GM12892 (cell line): ENCODE measurements at regions not wholly inside any gene's neighbourhood (a gene's known extent, or its start where the extent isn't known, plus 50 kb on each side); places are given as distances from the start of the nearest gene placed in this dataset.
"Not testable (repeated sequence)": the region's sequence is repeated elsewhere in the genome, so short reads cannot be mapped to it uniquely, and the experiment has no call there.

Experiments used
- POLR2A ChIP-seq: IDR thresholded peaks from 2 replicates; pipeline ENCODE4 v1.6.1; 2011; ENCODE audit warnings: low read depth, low read length, control low read depth
- POLR2AphosphoS5 ChIP-seq: IDR thresholded peaks from 2 replicates; pipeline ENCODE4 v1.6.1; 2011; ENCODE audit warnings: low read depth, low read length, control low read depth
- TAF1 ChIP-seq: IDR thresholded peaks from 2 replicates; pipeline ENCODE4 v1.6.1; 2011; ENCODE audit warnings: low read depth, mild to moderate bottlenecking, control low read depth, low read length, borderline replicate concordance

- TF ChIP-seq POLR2AphosphoS5, POLR2A, TAF1: not testable (repeated sequence)
These were observed 689.1 kb downstream of the TFAP2A start for GRCh38 chr6:9725776-9726175.
